ENCODE measurements at regions not wholly inside any gene's neighbourhood (a gene's known extent, or its start where the extent isn't known, plus 50 kb on each side); places are given as distances from the start of the nearest gene placed in this dataset.

DNA sequence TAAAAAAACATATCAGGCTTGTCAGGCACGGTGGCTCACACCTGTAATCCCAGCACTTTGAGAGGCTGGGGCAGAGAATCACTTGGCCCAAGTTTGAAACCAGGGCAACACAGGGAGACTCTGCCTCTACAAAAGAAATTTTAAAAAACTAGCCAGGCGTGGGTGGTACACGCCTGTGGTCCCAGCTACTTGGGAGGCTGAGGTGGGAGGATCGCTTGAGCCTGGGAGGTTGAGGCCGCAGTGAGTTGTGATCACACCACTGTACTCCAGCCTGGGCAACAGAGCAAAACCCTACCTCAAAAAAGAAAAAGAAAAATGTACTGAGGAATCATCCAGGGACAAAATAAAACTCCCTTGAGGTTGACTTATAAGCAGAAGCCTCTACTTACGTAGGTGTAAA lies 149.9 kb upstream of the KLF14 start:
- no peak overlapping the region for H3K9ac ChIP-seq (ENCODE audit: control insufficient read depth, extremely low read depth, insufficient read depth, low read length)

DNA sequence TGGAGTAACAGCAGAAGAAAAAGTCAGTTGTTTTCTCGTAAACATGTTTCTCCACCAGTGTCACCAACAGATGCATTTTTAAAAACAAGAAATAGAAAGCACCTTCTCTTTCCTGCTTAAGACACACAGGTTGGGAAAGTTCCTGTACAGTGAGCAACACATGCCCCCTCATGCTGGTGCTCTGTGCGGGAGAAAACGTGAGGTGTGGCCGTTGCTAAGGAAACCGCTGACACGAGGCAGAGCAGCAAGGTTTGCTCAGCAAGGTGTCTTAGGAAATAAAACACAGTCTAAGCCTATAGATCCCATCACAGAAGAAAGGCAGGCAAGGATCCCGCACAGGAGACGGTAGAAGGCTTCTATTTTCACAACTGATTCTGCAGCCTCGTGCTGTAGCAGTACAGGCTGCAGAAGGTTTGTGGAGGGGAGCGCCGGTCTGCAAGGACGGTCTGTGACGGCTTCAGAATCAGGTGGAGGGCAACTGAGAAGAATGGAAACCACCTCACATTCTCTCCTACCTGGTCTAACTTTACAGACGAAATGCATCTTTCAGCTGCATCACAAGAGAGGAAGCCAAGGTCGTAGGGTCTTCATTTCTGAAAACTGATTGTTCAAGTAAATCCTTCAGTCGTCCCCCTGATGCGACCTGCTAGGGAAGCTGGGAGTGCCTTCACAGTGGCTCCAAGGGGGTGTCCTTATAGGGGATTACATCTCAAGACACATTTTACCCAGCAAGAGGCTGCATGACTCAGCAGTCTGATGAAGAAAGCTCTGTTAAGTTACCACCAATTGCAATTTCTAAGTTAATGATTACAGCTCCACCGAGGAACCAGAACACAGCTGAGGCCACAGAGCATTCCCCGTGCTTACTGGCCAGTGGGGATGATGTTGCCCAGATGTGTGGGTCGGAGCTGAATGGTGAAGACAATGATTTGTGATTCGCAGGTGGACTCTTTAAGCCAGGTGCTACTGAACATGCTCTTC lies 150.7 kb upstream of the KLF14 start:
- FAIRE-seq (no peak), DNase-seq (ENCODE audit: low read depth, low spot score) (no peak)
- peak overlapping the region; percentile 47 for H3K27ac ChIP-seq (ENCODE audit: control insufficient read depth, insufficient read depth, low read length)
- H3K9me1 ChIP-seq (ENCODE audit: control insufficient read depth, extremely low read depth, insufficient read depth, low read length), result peaks cover 6% of the 10 kb centered on the region
- no peak overlapping the region for H2AFZ ChIP-seq (ENCODE audit: control insufficient read depth, low read length)
- peak overlapping the region in 1 of 3 experiments; percentile 5 for H3K4me3 ChIP-seq (ENCODE audit: control insufficient read depth in 2 of 3, extremely low read depth in 1 of 3, insufficient read depth in 2 of 3, low read depth in 1 of 3, low read length in 3 of 3)
- dilution Hi-C loops (cut with MboI; ENCODE audit: extremely low pct_ligation_motif_present, low sequenced_read_pairs), result no loop called here
- no peaks in the 10 kb centered on the region for H3K27me3 ChIP-seq (ENCODE audit: control insufficient read depth, extremely low read depth, insufficient read depth, low read length)
- no peaks in the 10 kb centered on the region for H3K9me3 ChIP-seq (ENCODE audit: control insufficient read depth, low read depth, low read length)
- peaks cover 34 to 80% of the 10 kb centered on the region in 2 experiments for H3K36me3 ChIP-seq (ENCODE audit: control insufficient read depth in 2 of 2, extremely low read depth in 1 of 2, insufficient read depth in 2 of 2, low read length in 2 of 2)
- peak overlapping the region; percentile 29 for H3K4me2 ChIP-seq (ENCODE audit: control insufficient read depth, extremely low read depth, insufficient read depth, low read depth, low read length)
- H3K9ac ChIP-seq (ENCODE audit: control insufficient read depth, extremely low read depth, insufficient read depth, low read length), result peak overlapping the region; percentile 9
- peaks cover 34% of the 10 kb centered on the region for H4K20me1 ChIP-seq (ENCODE audit: control insufficient read depth, extremely low read depth, insufficient read depth, low read length)
- peaks cover 82% of the 10 kb centered on the region for H3K79me2 ChIP-seq (ENCODE audit: control insufficient read depth, insufficient read depth, low read length)
- peaks cover 51% of the 10 kb centered on the region for H3K4me1 ChIP-seq (ENCODE audit: control insufficient read depth, extremely low read depth, insufficient read depth, low read length)
- no peak for TF ChIP-seq EZH2 (IDR thresholded peaks at IDR 0.05; ENCODE audit: low read length)
- TF ChIP-seq, protein P1, sequence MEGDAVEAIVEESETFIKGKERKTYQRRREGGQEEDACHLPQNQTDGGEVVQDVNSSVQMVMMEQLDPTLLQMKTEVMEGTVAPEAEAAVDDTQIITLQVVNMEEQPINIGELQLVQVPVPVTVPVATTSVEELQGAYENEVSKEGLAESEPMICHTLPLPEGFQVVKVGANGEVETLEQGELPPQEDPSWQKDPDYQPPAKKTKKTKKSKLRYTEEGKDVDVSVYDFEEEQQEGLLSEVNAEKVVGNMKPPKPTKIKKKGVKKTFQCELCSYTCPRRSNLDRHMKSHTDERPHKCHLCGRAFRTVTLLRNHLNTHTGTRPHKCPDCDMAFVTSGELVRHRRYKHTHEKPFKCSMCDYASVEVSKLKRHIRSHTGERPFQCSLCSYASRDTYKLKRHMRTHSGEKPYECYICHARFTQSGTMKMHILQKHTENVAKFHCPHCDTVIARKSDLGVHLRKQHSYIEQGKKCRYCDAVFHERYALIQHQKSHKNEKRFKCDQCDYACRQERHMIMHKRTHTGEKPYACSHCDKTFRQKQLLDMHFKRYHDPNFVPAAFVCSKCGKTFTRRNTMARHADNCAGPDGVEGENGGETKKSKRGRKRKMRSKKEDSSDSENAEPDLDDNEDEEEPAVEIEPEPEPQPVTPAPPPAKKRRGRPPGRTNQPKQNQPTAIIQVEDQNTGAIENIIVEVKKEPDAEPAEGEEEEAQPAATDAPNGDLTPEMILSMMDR (optimal IDR thresholded peaks at IDR 0.05 in 1 of 3, IDR thresholded peaks at IDR 0.05 in 1 of 3, conservative IDR thresholded peaks at IDR 0.05 in 1 of 3; ENCODE audit: extremely low read depth in 1 of 3, insufficient read depth in 2 of 3, low read length in 3 of 3), result no peak

More for the DNA sequence above, 149.9 kb upstream of the KLF14 start:
- peaks cover 35 to 85% of the 10 kb centered on the region in 2 experiments for H3K36me3 ChIP-seq (ENCODE audit: control insufficient read depth in 2 of 2, extremely low read depth in 1 of 2, insufficient read depth in 2 of 2, low read length in 2 of 2)
- H3K4me1 ChIP-seq (ENCODE audit: control insufficient read depth, extremely low read depth, insufficient read depth, low read length), result peaks cover 49% of the 10 kb centered on the region
- H3K4me3 ChIP-seq (ENCODE audit: control insufficient read depth in 2 of 3, extremely low read depth in 1 of 3, insufficient read depth in 2 of 3, low read depth in 1 of 3, low read length in 3 of 3), result no peak overlapping the region
- TF ChIP-seq EZH2 (IDR thresholded peaks at IDR 0.05; ENCODE audit: low read length), result no peak
- TF ChIP-seq, protein P1 (optimal IDR thresholded peaks at IDR 0.05 in 1 of 3, IDR thresholded peaks at IDR 0.05 in 1 of 3, conservative IDR thresholded peaks at IDR 0.05 in 1 of 3; ENCODE audit: extremely low read depth in 1 of 3, insufficient read depth in 2 of 3, low read length in 3 of 3), result no peak
- peak overlapping the region; percentile 47 for H3K27ac ChIP-seq (ENCODE audit: control insufficient read depth, insufficient read depth, low read length)
- no peaks in the 10 kb centered on the region for H3K9me3 ChIP-seq (ENCODE audit: control insufficient read depth, low read depth, low read length)
- H3K4me2 ChIP-seq (ENCODE audit: control insufficient read depth, extremely low read depth, insufficient read depth, low read depth, low read length), result peak overlapping the region; percentile 29
- H2AFZ ChIP-seq (ENCODE audit: control insufficient read depth, low read length), result no peak overlapping the region
- dilution Hi-C loops (cut with MboI; ENCODE audit: extremely low pct_ligation_motif_present, low sequenced_read_pairs), result no loop called here
- H4K20me1 ChIP-seq (ENCODE audit: control insufficient read depth, extremely low read depth, insufficient read depth, low read length), result peaks cover 37% of the 10 kb centered on the region
- H3K27me3 ChIP-seq (ENCODE audit: control insufficient read depth, extremely low read depth, insufficient read depth, low read length), result no peaks in the 10 kb centered on the region
- peaks cover 6% of the 10 kb centered on the region for H3K9me1 ChIP-seq (ENCODE audit: control insufficient read depth, extremely low read depth, insufficient read depth, low read length)
- H3K79me2 ChIP-seq (ENCODE audit: control insufficient read depth, insufficient read depth, low read length), result peaks cover 78% of the 10 kb centered on the region
- DNase-seq (ENCODE audit: low read depth, low spot score) (no peak), FAIRE-seq (no peak)

All from keratinocyte (primary cell).